ENCODE measurements at regions not wholly inside any gene's neighbourhood (a gene's known extent, or its start where the extent isn't known, plus 50 kb on each side); places are given as distances from the start of the nearest gene placed in this dataset.

DNA sequence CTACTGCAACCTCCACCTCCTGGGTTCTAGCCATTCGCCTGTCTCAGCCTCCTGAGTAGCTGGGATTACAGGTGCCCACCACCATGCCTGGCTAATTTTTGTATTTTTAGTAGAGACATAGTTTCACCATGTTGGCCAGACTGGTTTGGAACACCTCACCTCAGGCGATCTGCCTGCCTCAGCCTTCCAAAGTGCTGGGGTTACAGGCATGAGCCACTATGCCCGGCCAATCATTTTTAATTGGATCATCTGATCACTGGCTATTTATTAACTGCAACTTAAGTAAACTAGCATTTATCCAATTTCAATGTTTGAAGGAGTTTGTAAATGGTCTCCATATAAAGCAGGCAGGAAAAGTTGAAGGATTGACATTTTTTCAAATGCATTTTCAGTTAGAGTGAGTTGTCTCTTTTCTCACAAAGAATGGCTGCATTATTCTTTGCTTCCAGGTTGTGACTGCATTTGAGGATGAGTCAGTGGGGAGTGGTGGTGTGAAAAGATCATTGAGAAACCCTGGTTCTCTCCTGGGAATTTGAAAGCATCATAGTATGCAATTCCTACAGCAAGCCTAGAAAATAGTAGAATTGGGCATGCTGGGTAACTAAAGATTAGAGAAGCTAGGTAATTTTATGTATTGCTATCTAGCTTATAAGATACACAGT is 431.1 kb upstream of the ZEB2 start:
- H4K20me1 ChIP-seq (ENCODE audit: control insufficient read depth, insufficient read depth, low read length, poor library complexity, severe bottlenecking), result no peaks in the 10 kb centered on the region
- H3K36me3 ChIP-seq (replicated peaks in 1 of 2; ENCODE audit: control extremely low read depth in 1 of 2, control insufficient read depth in 1 of 2, extremely low read depth in 1 of 2, insufficient read depth in 2 of 2, low read length in 1 of 2), result no peaks in the 10 kb centered on the region
- H3K27ac Mint-ChIP-seq, result no peak overlapping the region
- ChIA-PET CTCF (no interaction called here), POLR2A (no interaction called here)
- H3K4me3 Mint-ChIP-seq, result no peak overlapping the region
- H3K27ac ChIP-seq (ENCODE audit: low read length in 2 of 2), result no peak overlapping the region
- intact Hi-C loops (cut with micrococcal nuclease), result no loop called here
- WGBS (ENCODE audit: insufficient coverage), result 100% methylated on average over 2 of the region's 3 CpGs
- no peaks in the 10 kb centered on the region for H3K4me1 ChIP-seq (ENCODE audit: control insufficient read depth in 2 of 2, insufficient read depth in 2 of 2, low read length in 2 of 2)
- no peaks in the 10 kb centered on the region for H3K9me3 ChIP-seq (ENCODE audit: control extremely low read depth in 1 of 3, control insufficient read depth in 2 of 3, insufficient read depth in 1 of 3, low read length in 2 of 3)
- H3K79me2 ChIP-seq (ENCODE audit: control insufficient read depth, insufficient read depth, low read length), result no peaks in the 10 kb centered on the region
- H3K9ac ChIP-seq (ENCODE audit: low read length), result no peak overlapping the region
- DNase-seq, result no peak
- ATAC-seq (ENCODE audit: low read depth), result no peak
- H3K27me3 ChIP-seq (replicated peaks in 1 of 4; ENCODE audit: control extremely low read depth in 1 of 4, control insufficient read depth in 3 of 4, insufficient read depth in 4 of 4, low read length in 3 of 4), result no peaks in the 10 kb centered on the region
- H3K9me3 Mint-ChIP-seq (ENCODE audit: insufficient read depth), result no peaks in the 10 kb centered on the region
- no peak overlapping the region for H3K4me3 ChIP-seq (ENCODE audit: control extremely low read depth in 1 of 5, extremely low read depth in 1 of 5, insufficient read depth in 1 of 5, low read depth in 2 of 5, low read length in 4 of 5)
- no peak for TF ChIP-seq EZH2 (IDR thresholded peaks at IDR 0.05; ENCODE audit: borderline replicate concordance, insufficient read depth, low read depth, low read length, poor library complexity, severe bottlenecking)
- TF ChIP-seq, protein P1, sequence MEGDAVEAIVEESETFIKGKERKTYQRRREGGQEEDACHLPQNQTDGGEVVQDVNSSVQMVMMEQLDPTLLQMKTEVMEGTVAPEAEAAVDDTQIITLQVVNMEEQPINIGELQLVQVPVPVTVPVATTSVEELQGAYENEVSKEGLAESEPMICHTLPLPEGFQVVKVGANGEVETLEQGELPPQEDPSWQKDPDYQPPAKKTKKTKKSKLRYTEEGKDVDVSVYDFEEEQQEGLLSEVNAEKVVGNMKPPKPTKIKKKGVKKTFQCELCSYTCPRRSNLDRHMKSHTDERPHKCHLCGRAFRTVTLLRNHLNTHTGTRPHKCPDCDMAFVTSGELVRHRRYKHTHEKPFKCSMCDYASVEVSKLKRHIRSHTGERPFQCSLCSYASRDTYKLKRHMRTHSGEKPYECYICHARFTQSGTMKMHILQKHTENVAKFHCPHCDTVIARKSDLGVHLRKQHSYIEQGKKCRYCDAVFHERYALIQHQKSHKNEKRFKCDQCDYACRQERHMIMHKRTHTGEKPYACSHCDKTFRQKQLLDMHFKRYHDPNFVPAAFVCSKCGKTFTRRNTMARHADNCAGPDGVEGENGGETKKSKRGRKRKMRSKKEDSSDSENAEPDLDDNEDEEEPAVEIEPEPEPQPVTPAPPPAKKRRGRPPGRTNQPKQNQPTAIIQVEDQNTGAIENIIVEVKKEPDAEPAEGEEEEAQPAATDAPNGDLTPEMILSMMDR (IDR thresholded peaks at IDR 0.05), result no peak
- H3K4me2 ChIP-seq (replicated peaks; ENCODE audit: low read depth, low read length, poor library complexity, severe bottlenecking), result no peak overlapping the region
- H3K27me3 Mint-ChIP-seq, result no peaks in the 10 kb centered on the region
- H2AFZ ChIP-seq (ENCODE audit: insufficient read depth, low read depth, low read length, poor library complexity, severe bottlenecking), result no peak overlapping the region
- H3K4me1 Mint-ChIP-seq, result no peaks in the 10 kb centered on the region

GRCh38 chr2:144948205-144948855 is 428.4 kb upstream of the ZEB2 start:
- TF ChIP-seq, protein P1 (IDR thresholded peaks at IDR 0.05), result no peak
- TF ChIP-seq EZH2 (IDR thresholded peaks at IDR 0.05; ENCODE audit: borderline replicate concordance, insufficient read depth, low read depth, low read length, poor library complexity, severe bottlenecking), result no peak
- H3K4me1 ChIP-seq (ENCODE audit: control insufficient read depth in 2 of 2, insufficient read depth in 2 of 2, low read length in 2 of 2), result no peaks in the 10 kb centered on the region
- no peaks in the 10 kb centered on the region for H3K27me3 Mint-ChIP-seq

More at GRCh38 chr2:144948205-144948855, 428.4 kb upstream of the ZEB2 start:
- POLR2A ChIA-PET, result no interaction called here
- no peaks in the 10 kb centered on the region for H4K20me1 ChIP-seq (ENCODE audit: control insufficient read depth, insufficient read depth, low read length, poor library complexity, severe bottlenecking)
- no peak for ATAC-seq (ENCODE audit: low read depth)
- H3K36me3 ChIP-seq (replicated peaks in 1 of 2; ENCODE audit: control extremely low read depth in 1 of 2, control insufficient read depth in 1 of 2, extremely low read depth in 1 of 2, insufficient read depth in 2 of 2, low read length in 1 of 2), result no peaks in the 10 kb centered on the region
- no peaks in the 10 kb centered on the region for H3K79me2 ChIP-seq (ENCODE audit: control insufficient read depth, insufficient read depth, low read length)
- Mint-ChIP-seq H3K4me1 (no peaks in the 10 kb centered on the region), H3K27ac (no peak overlapping the region), H3K9me3 (ENCODE audit: insufficient read depth) (no peaks in the 10 kb centered on the region), H3K4me3 (no peak overlapping the region)
- intact Hi-C loops (cut with micrococcal nuclease), result no loop called here
- no peak overlapping the region for H3K4me3 ChIP-seq (ENCODE audit: control extremely low read depth in 1 of 5, extremely low read depth in 1 of 5, insufficient read depth in 1 of 5, low read depth in 2 of 5, low read length in 4 of 5)
- no peak overlapping the region for H2AFZ ChIP-seq (ENCODE audit: insufficient read depth, low read depth, low read length, poor library complexity, severe bottlenecking)
- DNase-seq, result no peak
- H3K9ac ChIP-seq (ENCODE audit: low read length), result no peak overlapping the region
- no peaks in the 10 kb centered on the region for H3K27me3 ChIP-seq (replicated peaks in 1 of 4; ENCODE audit: control extremely low read depth in 1 of 4, control insufficient read depth in 3 of 4, insufficient read depth in 4 of 4, low read length in 3 of 4)
- H3K27ac ChIP-seq (ENCODE audit: low read length in 2 of 2), result no peak overlapping the region
- no peak overlapping the region for H3K4me2 ChIP-seq (replicated peaks; ENCODE audit: low read depth, low read length, poor library complexity, severe bottlenecking)
- CTCF ChIA-PET, result no interaction called here
- no peaks in the 10 kb centered on the region for H3K9me3 ChIP-seq (ENCODE audit: control extremely low read depth in 1 of 3, control insufficient read depth in 2 of 3, insufficient read depth in 1 of 3, low read length in 2 of 3)
- WGBS (ENCODE audit: insufficient coverage), result 50% methylated on average over 1 of the region's 2 CpGs
